ENCODE measurements at regions not wholly inside any gene's neighbourhood (a gene's known extent, or its start where the extent isn't known, plus 50 kb on each side); places are given as distances from the start of the nearest gene placed in this dataset.
A peak's percentile ranks its signal among the peaks of the same experiment; 100 is the strongest.

- WGBS = 85% methylated on average over 4 of the region's 4 CpGs
- H3K4me3 ChIP-seq = no peak overlapping the region
- DNase-seq (ENCODE audit: extremely low spot score) = peak; percentile 60
- no peaks in the 10 kb centered on the region for H3K4me1 ChIP-seq
- H3K27ac ChIP-seq (replicated peaks in 1 of 4) = no peak overlapping the region
- TF ChIP-seq POLR2A (IDR thresholded peaks at IDR 0.05; ENCODE audit: low read depth) = no peak
- no peaks in the 10 kb centered on the region for H3K36me3 ChIP-seq
- intact Hi-C loops (cut with DNase I) = no loop called here
- H3K27me3 ChIP-seq = no peaks in the 10 kb centered on the region
- peaks cover 0 to 5% (median 0%) of the 10 kb centered on the region in 4 donors for H3K9me3 ChIP-seq
Measured at GRCh38 chr5:68698025-68698940, 395.5 kb upstream of the SLC30A5 start.

- DNase-seq (ENCODE audit: extremely low spot score) = peak; percentile 85
- H3K4me3 ChIP-seq = no peak overlapping the region
- 88% methylated on average over 2 of the region's 2 CpGs for WGBS
- TF ChIP-seq CTCF (IDR thresholded peaks at IDR 0.05) (no peak), POLR2A (IDR thresholded peaks at IDR 0.05; ENCODE audit: low read depth) (no peak), EP300 (IDR thresholded peaks at IDR 0.05) (no peak), POLR2AphosphoS5 (IDR thresholded peaks at IDR 0.05) (no peak)
- no peak overlapping the region for H3K27ac ChIP-seq (replicated peaks in 1 of 4)
- H3K27me3 ChIP-seq = no peaks in the 10 kb centered on the region
- intact Hi-C loops (cut with DNase I) = no loop called here
- peaks cover 0 to 5% (median 0%) of the 10 kb centered on the region in 4 donors for H3K9me3 ChIP-seq
- no peaks in the 10 kb centered on the region for H3K36me3 ChIP-seq
- no peaks in the 10 kb centered on the region for H3K4me1 ChIP-seq
Measured at GRCh38 chr5:68699966-68700365, 393.8 kb upstream of the SLC30A5 start.

GRCh38 chr5:68707575-68707974 is 386.2 kb upstream of the SLC30A5 start:
- no peak overlapping the region for H3K4me3 ChIP-seq
- no peak for TF ChIP-seq CTCF (IDR thresholded peaks at IDR 0.05)
- TF ChIP-seq POLR2A (IDR thresholded peaks at IDR 0.05; ENCODE audit: low read depth) = no peak
- no peak for TF ChIP-seq POLR2AphosphoS5 (IDR thresholded peaks at IDR 0.05)
- no peak for TF ChIP-seq EP300 (IDR thresholded peaks at IDR 0.05)
- no peaks in the 10 kb centered on the region for H3K27me3 ChIP-seq
- intact Hi-C loops (cut with DNase I) = no loop called here
- no peaks in the 10 kb centered on the region for H3K36me3 ChIP-seq
- H3K9me3 ChIP-seq = no peaks in the 10 kb centered on the region
- peak; percentile 24 for DNase-seq (ENCODE audit: extremely low spot score)
- no peak overlapping the region for H3K27ac ChIP-seq (replicated peaks in 1 of 4)
- peaks cover 12 to 24% (median 18%) of the 10 kb centered on the region in 4 donors for H3K4me1 ChIP-seq
- WGBS = 89% methylated on average over 2 of the region's 2 CpGs

GRCh38 chr5:68708156-68708841 is 385.5 kb upstream of the SLC30A5 start:
- no peak overlapping the region for H3K4me3 ChIP-seq
- TF ChIP-seq POLR2AphosphoS5 (IDR thresholded peaks at IDR 0.05) = no peak
- no peak for TF ChIP-seq POLR2A (IDR thresholded peaks at IDR 0.05; ENCODE audit: low read depth)
- no peak for TF ChIP-seq CTCF (IDR thresholded peaks at IDR 0.05)
- no peak for TF ChIP-seq EP300 (IDR thresholded peaks at IDR 0.05)

GRCh38 chr5:68708842-68709170 is 385.0 kb upstream of the SLC30A5 start:
- Histone ChIP-seq H3K4me1 (peaks cover 12 to 24% (median 18%) of the 10 kb centered on the region in 4 donors), H3K36me3 (no peaks in the 10 kb centered on the region), H3K9me3 (no peaks in the 10 kb centered on the region), H3K27me3 (no peaks in the 10 kb centered on the region), H3K4me3 (no peak overlapping the region), H3K27ac (replicated peaks in 1 of 4) (peak overlapping the region in 1 of 4 donors; percentile 4)
- no peak for TF ChIP-seq POLR2AphosphoS5 (IDR thresholded peaks at IDR 0.05)
- no peak for TF ChIP-seq CTCF (IDR thresholded peaks at IDR 0.05)
- TF ChIP-seq EP300 (IDR thresholded peaks at IDR 0.05) = no peak
- no peak for TF ChIP-seq POLR2A (IDR thresholded peaks at IDR 0.05; ENCODE audit: low read depth)
- no peak for DNase-seq (ENCODE audit: extremely low spot score)
- WGBS = 17% methylated on average over 1 of the region's 1 CpG
- intact Hi-C loops (cut with DNase I) = no loop called here

More at GRCh38 chr5:68708156-68708841, 385.5 kb upstream of the SLC30A5 start:
- Histone ChIP-seq H3K4me1 (peaks cover 12 to 24% (median 18%) of the 10 kb centered on the region in 4 donors), H3K9me3 (no peaks in the 10 kb centered on the region), H3K27ac (replicated peaks in 1 of 4) (no peak overlapping the region), H3K27me3 (no peaks in the 10 kb centered on the region), H3K36me3 (no peaks in the 10 kb centered on the region)
- intact Hi-C loops (cut with DNase I) = no loop called here
- peak; percentile 50 for DNase-seq (ENCODE audit: extremely low spot score)
- WGBS = 81% methylated on average over 7 of the region's 7 CpGs
